GM18861 (cell line): ENCODE measurements at regions not wholly inside any gene's neighbourhood (a gene's known extent, or its start where the extent isn't known, plus 50 kb on each side); places are given as distances from the start of the nearest gene placed in this dataset.

Experiments used
- ATAC-seq: cut with Tn5 transposase; IDR thresholded peaks from one replicate; pipeline ENCODE4 v1.9.1; 2021; ENCODE audit not compliant: unreplicated experiment

GRCh38 chr12:44961887-44962286 lies 85.8 kb upstream of the NELL2 start:
- no peak for ATAC-seq

- no peak for ATAC-seq
These were observed 84.7 kb upstream of the NELL2 start for GRCh38 chr12:44960856-44961255.

- no peak for ATAC-seq
These were observed 84.3 kb upstream of the NELL2 start for GRCh38 chr12:44960423-44960822.

- ATAC-seq = no peak
These were observed 71.0 kb upstream of the NELL2 start for GRCh38 chr12:44947163-44947562.

GRCh38 chr12:44942714-44943113 lies 66.6 kb upstream of the NELL2 start:
- no peak for ATAC-seq

- ATAC-seq = peak; percentile 54
These were observed 55.0 kb upstream of the NELL2 start for GRCh38 chr12:44930972-44931600.

GRCh38 chr12:44929236-44929885 lies 53.2 kb upstream of the NELL2 start:
- ATAC-seq = no peak
